Neural progenitor cell (in vitro differentiated cells): ENCODE measurements at regions not wholly inside any gene's neighbourhood (a gene's known extent, or its start where the extent isn't known, plus 50 kb on each side); places are given as distances from the start of the nearest gene placed in this dataset.

Source experiments
- DNase-seq: peaks from one replicate; pipeline ENCODE4 v3.0.0-alpha.2; 2016; ENCODE audit warnings: low spot score
- H2AFZ ChIP-seq: fragments of 200-600 bp; sonication (generic); replicated peaks from 2 replicates; pipeline ENCODE4 v1.6.1; 2016; ENCODE audit warnings: antibody characterized with exemption
- H3F3A ChIP-seq: fragments of 200-600 bp; sonication (generic); 2 replicates; pipeline ENCODE4 v1.6.1; 2016; ENCODE audit warnings: antibody characterized with exemption, low read depth
- H3K27ac ChIP-seq: fragments of 200-600 bp; sonication (generic); 2 replicates; pipeline ENCODE4 v1.5.1; 2016; ENCODE audit warnings: mild to moderate bottlenecking
- H3K27me3 ChIP-seq: fragments of 200-600 bp; sonication (generic); 2 replicates; pipeline ENCODE4 v1.6.1; 2016; ENCODE audit warnings: mild to moderate bottlenecking, moderate library complexity
- H3K36me3 ChIP-seq: fragments of 200-600 bp; sonication (generic); 2 replicates; pipeline ENCODE4 v1.5.1; 2016
- H3K4me1 ChIP-seq: fragments of 200-600 bp; sonication (generic); 2 replicates; pipeline ENCODE4 v1.6.1; 2016; ENCODE audit warnings: mixed run types
- H3K4me2 ChIP-seq: fragments of 200-600 bp; sonication (generic); 2 replicates; pipeline ENCODE4 v1.6.1; 2016
- H3K4me3 ChIP-seq: fragments of 200-600 bp; sonication (generic); 2 replicates; pipeline ENCODE4 v1.5.1; 2016
- H3K79me2 ChIP-seq: fragments of 200-600 bp; sonication (generic); 2 replicates; pipeline ENCODE4 v1.6.1; 2016; ENCODE audit warnings: low read depth
- H3K9ac ChIP-seq: fragments of 200-600 bp; sonication (generic); 2 replicates; pipeline ENCODE4 v1.6.1; 2016
- H3K9me3 ChIP-seq: fragments of 200-600 bp; sonication (generic); 2 replicates; pipeline ENCODE4 v1.5.1; 2016; ENCODE audit warnings: low read depth
- H4K20me1 ChIP-seq: fragments of 200-600 bp; sonication (generic); 2 replicates; pipeline ENCODE4 v1.6.1; 2016; ENCODE audit warnings: low read depth
- H3K27ac Mint-ChIP-seq: 3 replicates; pipeline ENCODE4 v1.8.0; 2021; ENCODE audit warnings: mixed read lengths
- H3K27me3 Mint-ChIP-seq: 2 replicates; pipeline ENCODE4 v1.8.0; 2022; ENCODE audit warnings: low read depth, mild to moderate bottlenecking, inconsistent platforms, moderate library complexity, mixed read lengths; ENCODE audit not compliant: insufficient read depth
- H3K36me3 Mint-ChIP-seq: 3 replicates; pipeline ENCODE4 v1.8.0; 2021; ENCODE audit warnings: mixed read lengths
- H3K4me1 Mint-ChIP-seq: 3 replicates; pipeline ENCODE4 v1.8.0; 2021; ENCODE audit warnings: mixed read lengths
- H3K4me3 Mint-ChIP-seq: 3 replicates; pipeline ENCODE4 v1.8.0; 2021; ENCODE audit warnings: mild to moderate bottlenecking, moderate library complexity, mixed read lengths
- H3K9me3 Mint-ChIP-seq: 3 replicates; pipeline ENCODE4 v1.8.0; 2020; ENCODE audit warnings: mixed read lengths
- CTCF ChIP-seq: fragments of 200-600 bp; sonication (generic); IDR thresholded peaks from 2 replicates; pipeline ENCODE4 v1.5.1; 2017; ENCODE audit warnings: antibody characterized with exemption, mild to moderate bottlenecking
- EZH2 ChIP-seq: fragments of 200-600 bp; sonication (generic); IDR thresholded peaks from 2 replicates; pipeline ENCODE4 v1.6.1; 2017; ENCODE audit warnings: antibody characterized with exemption, mild to moderate bottlenecking, moderate library complexity
- EZH2phosphoT487 ChIP-seq: fragments of 200-600 bp; sonication (generic); IDR thresholded peaks from 2 replicates; pipeline ENCODE4 v1.6.1; 2017; ENCODE audit warnings: antibody characterized with exemption

GRCh38 chr2:228509021-228509420 is 327.5 kb upstream of the SPHKAP start:
- Histone ChIP-seq H3K9me3 (no peaks in the 10 kb centered on the region), H3K27me3 (no peaks in the 10 kb centered on the region), H3K4me1 (peaks cover 3% of the 10 kb centered on the region), H3K9ac (no peak overlapping the region), H2AFZ (no peak overlapping the region), H3K79me2 (no peaks in the 10 kb centered on the region), H3K27ac (no peak overlapping the region), H3K4me2 (no peak overlapping the region), H4K20me1 (no peaks in the 10 kb centered on the region), H3K4me3 (no peak overlapping the region), H3K36me3 (no peaks in the 10 kb centered on the region), H3F3A (no peaks in the 10 kb centered on the region)
- Mint-ChIP-seq H3K27me3 (no peaks in the 10 kb centered on the region), H3K36me3 (no peaks in the 10 kb centered on the region), H3K4me1 (no peaks in the 10 kb centered on the region), H3K4me3 (no peak overlapping the region), H3K27ac (no peak overlapping the region), H3K9me3 (no peaks in the 10 kb centered on the region)
- TF ChIP-seq EZH2 (no peak), CTCF (no peak), EZH2phosphoT487 (no peak)
- DNase-seq: no peak

- Mint-ChIP-seq H3K36me3 (no peaks in the 10 kb centered on the region), H3K27me3 (no peaks in the 10 kb centered on the region), H3K4me3 (no peak overlapping the region), H3K27ac (no peak overlapping the region), H3K9me3 (no peaks in the 10 kb centered on the region), H3K4me1 (no peaks in the 10 kb centered on the region)
- Histone ChIP-seq H3K27me3 (no peaks in the 10 kb centered on the region), H3K36me3 (no peaks in the 10 kb centered on the region), H2AFZ (no peak overlapping the region), H3K4me1 (peaks cover 3% of the 10 kb centered on the region), H3K4me2 (no peak overlapping the region), H3K9ac (no peak overlapping the region), H4K20me1 (no peaks in the 10 kb centered on the region), H3F3A (no peaks in the 10 kb centered on the region), H3K79me2 (no peaks in the 10 kb centered on the region), H3K4me3 (no peak overlapping the region), H3K9me3 (no peaks in the 10 kb centered on the region), H3K27ac (no peak overlapping the region)
- no peak for TF ChIP-seq EZH2
- no peak for TF ChIP-seq CTCF
- no peak for TF ChIP-seq EZH2phosphoT487
- peak; percentile 18 for DNase-seq
Measured at GRCh38 chr2:228507870-228508269, 326.4 kb upstream of the SPHKAP start.

- Histone ChIP-seq H3K9me3 (no peaks in the 10 kb centered on the region), H3K4me2 (no peak overlapping the region), H4K20me1 (no peaks in the 10 kb centered on the region), H3K27me3 (no peaks in the 10 kb centered on the region), H2AFZ (no peak overlapping the region), H3K9ac (no peak overlapping the region), H3K79me2 (no peaks in the 10 kb centered on the region), H3K4me1 (peaks cover 3% of the 10 kb centered on the region), H3F3A (no peaks in the 10 kb centered on the region), H3K27ac (no peak overlapping the region), H3K36me3 (no peaks in the 10 kb centered on the region), H3K4me3 (no peak overlapping the region)
- no peak for DNase-seq
- H3K9me3 Mint-ChIP-seq: no peaks in the 10 kb centered on the region
- no peaks in the 10 kb centered on the region for H3K36me3 Mint-ChIP-seq
- H3K4me1 Mint-ChIP-seq: no peaks in the 10 kb centered on the region
- H3K4me3 Mint-ChIP-seq: no peak overlapping the region
- H3K27ac Mint-ChIP-seq: no peak overlapping the region
- no peaks in the 10 kb centered on the region for H3K27me3 Mint-ChIP-seq
- TF ChIP-seq EZH2phosphoT487 (no peak), CTCF (no peak), EZH2 (no peak)
Measured at GRCh38 chr2:228507231-228507824, 325.8 kb upstream of the SPHKAP start.
